Progenitor cell of endocrine pancreas (in vitro differentiated cells): ENCODE measurements at regions not wholly inside any gene's neighbourhood (a gene's known extent, or its start where the extent isn't known, plus 50 kb on each side); places are given as distances from the start of the nearest gene placed in this dataset.
A peak's percentile ranks its signal among the peaks of the same experiment; 100 is the strongest.
"Not testable (repeated sequence)": the region's sequence is repeated elsewhere in the genome, so short reads cannot be mapped to it uniquely, and the experiment has no call there.

Source experiments
- DNase-seq: peaks from one replicate; pipeline ENCODE4 v3.0.0; 2021; ENCODE audit warnings: low spot score; ENCODE audit not compliant: unreplicated experiment
- H3K27ac Mint-ChIP-seq: 2 replicates; pipeline ENCODE4 v1.8.0; 2021; ENCODE audit warnings: mild to moderate bottlenecking, moderate library complexity, mixed read lengths
- H3K27me3 Mint-ChIP-seq: 2 replicates; pipeline ENCODE4 v1.8.0; 2021; ENCODE audit warnings: mixed read lengths
- H3K36me3 Mint-ChIP-seq: 2 replicates; pipeline ENCODE4 v1.8.0; 2022; ENCODE audit warnings: mixed read lengths; ENCODE audit not compliant: insufficient read depth
- H3K4me1 Mint-ChIP-seq: 2 replicates; pipeline ENCODE4 v1.8.0; 2021; ENCODE audit warnings: low read depth, mixed read lengths
- H3K4me3 Mint-ChIP-seq: 2 replicates; pipeline ENCODE4 v1.8.0; 2021; ENCODE audit warnings: low read depth, mild to moderate bottlenecking, moderate library complexity, mixed read lengths
- H3K9me3 Mint-ChIP-seq: 2 replicates; pipeline ENCODE4 v1.8.0; 2021; ENCODE audit warnings: low read depth, mixed read lengths
- TF ChIP-seq, protein P1 (sequence below): fragments of 200-600 bp; sonication (generic); IDR thresholded peaks from one replicate; pipeline ENCODE4 v1.5.0; 2021; ENCODE audit warnings: antibody characterized with exemption, mild to moderate bottlenecking; ENCODE audit not compliant: unreplicated experiment

GRCh38 chr11:44426958-44427357 lies 117.0 kb upstream of the ALX4 start:
- no peak for DNase-seq

GRCh38 chr11:44427432-44427831 lies 117.5 kb upstream of the ALX4 start:
- Mint-ChIP-seq H3K27ac (no peak overlapping the region), H3K36me3 (no peaks in the 10 kb centered on the region), H3K27me3 (peaks cover 32% of the 10 kb centered on the region), H3K9me3 (no peaks in the 10 kb centered on the region), H3K4me3 (no peak overlapping the region), H3K4me1 (no peaks in the 10 kb centered on the region)
- DNase-seq, result no peak
- TF ChIP-seq, protein P1, sequence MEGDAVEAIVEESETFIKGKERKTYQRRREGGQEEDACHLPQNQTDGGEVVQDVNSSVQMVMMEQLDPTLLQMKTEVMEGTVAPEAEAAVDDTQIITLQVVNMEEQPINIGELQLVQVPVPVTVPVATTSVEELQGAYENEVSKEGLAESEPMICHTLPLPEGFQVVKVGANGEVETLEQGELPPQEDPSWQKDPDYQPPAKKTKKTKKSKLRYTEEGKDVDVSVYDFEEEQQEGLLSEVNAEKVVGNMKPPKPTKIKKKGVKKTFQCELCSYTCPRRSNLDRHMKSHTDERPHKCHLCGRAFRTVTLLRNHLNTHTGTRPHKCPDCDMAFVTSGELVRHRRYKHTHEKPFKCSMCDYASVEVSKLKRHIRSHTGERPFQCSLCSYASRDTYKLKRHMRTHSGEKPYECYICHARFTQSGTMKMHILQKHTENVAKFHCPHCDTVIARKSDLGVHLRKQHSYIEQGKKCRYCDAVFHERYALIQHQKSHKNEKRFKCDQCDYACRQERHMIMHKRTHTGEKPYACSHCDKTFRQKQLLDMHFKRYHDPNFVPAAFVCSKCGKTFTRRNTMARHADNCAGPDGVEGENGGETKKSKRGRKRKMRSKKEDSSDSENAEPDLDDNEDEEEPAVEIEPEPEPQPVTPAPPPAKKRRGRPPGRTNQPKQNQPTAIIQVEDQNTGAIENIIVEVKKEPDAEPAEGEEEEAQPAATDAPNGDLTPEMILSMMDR, result peak; percentile 36

More at GRCh38 chr11:44426958-44427357, 117.0 kb upstream of the ALX4 start:
- TF ChIP-seq, protein P1, result no peak
- no peaks in the 10 kb centered on the region for H3K4me1 Mint-ChIP-seq
- H3K4me3 Mint-ChIP-seq, result no peak overlapping the region
- no peaks in the 10 kb centered on the region for H3K36me3 Mint-ChIP-seq
- no peaks in the 10 kb centered on the region for H3K9me3 Mint-ChIP-seq
- H3K27ac Mint-ChIP-seq, result no peak overlapping the region
- H3K27me3 Mint-ChIP-seq, result peaks cover 34% of the 10 kb centered on the region

DNA sequence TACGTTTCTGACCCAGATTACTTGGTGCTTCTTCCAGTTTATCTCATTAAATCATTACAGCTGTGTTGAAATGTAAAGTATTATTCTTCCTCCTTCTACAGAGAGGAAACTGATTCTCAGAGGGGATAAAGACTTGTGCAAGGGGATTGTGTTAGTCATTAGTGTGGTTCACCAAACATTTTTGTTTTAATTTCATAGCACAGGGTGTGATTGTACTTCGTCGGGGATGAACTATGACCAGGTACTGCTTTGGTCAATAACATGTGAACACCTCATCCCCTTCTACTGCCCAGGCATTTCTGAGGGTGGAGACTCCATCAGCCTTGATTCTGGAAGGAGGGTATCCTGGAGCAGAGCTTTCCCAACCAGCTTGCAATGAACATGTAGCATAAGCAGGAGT lies 120.2 kb upstream of the ALX4 start:
- TF ChIP-seq, protein P1, result no peak
- no peak overlapping the region for H3K4me3 Mint-ChIP-seq
- H3K27ac Mint-ChIP-seq, result no peak overlapping the region
- no peaks in the 10 kb centered on the region for H3K36me3 Mint-ChIP-seq
- H3K4me1 Mint-ChIP-seq, result no peaks in the 10 kb centered on the region
- H3K27me3 Mint-ChIP-seq, result peaks cover 36% of the 10 kb centered on the region
- DNase-seq, result no peak
- no peaks in the 10 kb centered on the region for H3K9me3 Mint-ChIP-seq

GRCh38 chr11:44434191-44434590 lies 124.3 kb upstream of the ALX4 start:
- DNase-seq, result no peak
- Mint-ChIP-seq H3K4me1 (no peaks in the 10 kb centered on the region), H3K4me3 (no peak overlapping the region), H3K9me3 (no peaks in the 10 kb centered on the region), H3K27me3 (peaks cover 22% of the 10 kb centered on the region), H3K27ac (no peak overlapping the region), H3K36me3 (no peaks in the 10 kb centered on the region)
- TF ChIP-seq, protein P1, result no peak

DNA sequence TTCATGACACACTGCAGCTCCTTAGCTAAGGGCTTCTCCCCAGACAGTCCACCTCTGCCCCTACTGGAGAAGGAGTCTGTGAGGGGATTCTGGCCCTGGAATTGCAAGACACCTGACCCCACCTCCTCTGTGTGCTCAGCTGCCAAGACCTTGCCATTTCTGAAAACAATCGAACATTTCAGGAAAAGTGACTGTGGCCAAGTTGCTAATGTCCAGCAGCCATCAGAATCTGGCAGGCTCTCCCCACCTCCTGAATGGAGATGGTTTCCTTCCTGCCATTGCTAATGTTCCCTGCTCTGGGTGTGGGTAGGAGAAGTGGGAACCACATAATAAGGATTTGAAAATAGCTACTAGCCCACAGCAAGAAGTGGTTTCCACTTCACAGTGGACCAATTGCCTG lies 127.2 kb upstream of the ALX4 start:
- DNase-seq, result no peak
- Mint-ChIP-seq H3K9me3 (peaks cover 11% of the 10 kb centered on the region), H3K27ac (no peak overlapping the region), H3K4me3 (no peak overlapping the region), H3K36me3 (no peaks in the 10 kb centered on the region), H3K27me3 (peaks cover 21% of the 10 kb centered on the region), H3K4me1 (no peaks in the 10 kb centered on the region)
- TF ChIP-seq, protein P1, result no peak

GRCh38 chr11:44442893-44443673 lies 122.4 kb upstream of the CD82 start:
- H3K9me3 Mint-ChIP-seq, result peaks cover 17% of the 10 kb centered on the region
- not testable (repeated sequence) for H3K36me3 Mint-ChIP-seq, H3K4me1 Mint-ChIP-seq, H3K4me3 Mint-ChIP-seq, H3K27ac Mint-ChIP-seq, DNase-seq, H3K27me3 Mint-ChIP-seq
